NCI-H146 (cell line): ENCODE measurements at regions not wholly inside any gene's neighbourhood (a gene's known extent, or its start where the extent isn't known, plus 50 kb on each side); places are given as distances from the start of the nearest gene placed in this dataset.
A peak's percentile ranks its signal among the peaks of the same experiment; 100 is the strongest.
"Not testable (repeated sequence)": the region's sequence is repeated elsewhere in the genome, so short reads cannot be mapped to it uniquely, and the experiment has no call there.

Source experiments
- DNase-seq: peaks from one replicate; lab custom pipeline; 2025; lab: John Stamatoyannopoulos, UW

DNA sequence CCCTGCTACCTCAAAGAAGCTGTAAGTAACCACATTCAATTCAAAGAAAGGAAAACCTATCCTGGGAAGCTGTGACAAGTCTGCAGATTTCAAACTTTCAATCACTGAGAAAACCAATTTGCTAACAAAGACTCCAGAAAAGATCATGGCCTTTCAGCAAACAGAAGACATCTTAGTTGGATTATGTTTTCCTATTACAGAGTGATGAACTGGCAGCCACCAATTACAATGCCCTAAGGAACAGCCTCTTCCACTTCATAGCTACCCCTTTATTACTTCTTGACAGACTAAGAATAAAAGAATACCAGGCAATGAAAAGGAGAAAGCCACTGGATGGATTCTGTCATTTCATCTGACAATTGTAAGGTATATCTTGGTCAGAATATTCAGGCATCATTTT, 128.2 kb upstream of the RASEF start:
- DNase-seq, result no peak

DNA sequence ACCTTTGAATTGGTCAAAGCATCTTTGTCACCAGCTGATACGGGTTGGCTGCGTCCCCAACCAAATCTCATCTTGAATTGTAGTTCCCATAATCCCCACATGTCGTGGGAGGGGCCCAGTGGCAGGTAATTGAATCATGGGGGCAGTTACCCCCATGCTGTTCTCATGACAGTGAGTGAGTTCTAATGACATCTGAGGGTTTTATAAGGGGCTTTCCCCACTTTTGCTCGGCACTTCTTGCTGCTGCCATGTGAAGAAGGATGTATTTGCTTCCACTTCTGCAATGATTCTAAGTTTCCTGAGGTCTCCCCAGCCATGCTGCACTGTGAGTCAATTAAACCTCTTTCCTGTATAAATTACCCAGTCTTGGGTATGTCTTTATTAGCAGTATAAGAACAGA, 126.1 kb upstream of the RASEF start:
- not testable (repeated sequence) for DNase-seq

DNA sequence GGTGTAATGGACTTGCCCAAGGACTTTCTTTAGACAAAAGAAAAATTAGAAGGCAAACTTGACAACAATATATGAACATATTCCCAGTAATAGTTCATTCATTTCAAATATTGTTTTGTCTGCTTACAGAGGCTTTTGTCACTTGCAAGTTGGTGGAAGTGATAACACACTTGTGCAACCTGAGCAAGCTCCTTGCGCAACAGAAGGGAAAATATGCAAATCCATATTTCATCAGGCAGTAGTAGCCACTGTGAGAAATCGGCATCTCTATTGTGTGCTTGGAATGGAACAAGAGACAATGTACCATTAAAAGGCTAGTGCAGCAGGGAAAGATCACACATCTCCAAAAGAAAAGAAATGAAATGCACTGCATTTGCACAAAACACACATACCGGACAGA, 125.3 kb upstream of the RASEF start:
- no peak for DNase-seq

DNA sequence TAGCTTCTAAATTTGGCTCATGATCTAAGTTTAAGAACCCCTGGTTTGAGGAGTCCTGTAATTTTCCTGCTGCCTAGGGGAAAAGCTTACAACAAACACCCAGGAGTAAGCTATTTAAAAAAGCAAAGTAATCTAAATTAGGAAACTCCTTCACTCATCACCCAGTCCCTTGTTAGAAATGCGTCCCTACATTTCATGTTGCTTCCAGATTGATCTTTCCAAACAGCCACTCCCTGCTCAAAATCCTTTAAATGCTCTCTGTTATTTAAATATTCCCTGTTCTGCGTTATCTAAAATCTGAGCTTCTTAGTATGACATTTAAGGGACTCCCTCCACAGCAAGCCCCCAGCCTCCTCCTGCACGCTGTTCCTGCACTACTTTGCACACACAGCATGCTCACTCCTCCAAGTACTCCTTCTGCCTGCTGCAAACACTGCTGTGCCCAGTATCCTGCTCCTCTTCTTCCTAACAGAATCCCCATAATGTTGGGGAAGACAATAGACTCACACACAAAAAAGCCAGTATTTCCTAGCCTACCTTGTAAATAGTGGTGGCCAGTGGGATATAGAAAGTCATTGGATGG, 123.3 kb upstream of the RASEF start:
- no peak for DNase-seq

DNA sequence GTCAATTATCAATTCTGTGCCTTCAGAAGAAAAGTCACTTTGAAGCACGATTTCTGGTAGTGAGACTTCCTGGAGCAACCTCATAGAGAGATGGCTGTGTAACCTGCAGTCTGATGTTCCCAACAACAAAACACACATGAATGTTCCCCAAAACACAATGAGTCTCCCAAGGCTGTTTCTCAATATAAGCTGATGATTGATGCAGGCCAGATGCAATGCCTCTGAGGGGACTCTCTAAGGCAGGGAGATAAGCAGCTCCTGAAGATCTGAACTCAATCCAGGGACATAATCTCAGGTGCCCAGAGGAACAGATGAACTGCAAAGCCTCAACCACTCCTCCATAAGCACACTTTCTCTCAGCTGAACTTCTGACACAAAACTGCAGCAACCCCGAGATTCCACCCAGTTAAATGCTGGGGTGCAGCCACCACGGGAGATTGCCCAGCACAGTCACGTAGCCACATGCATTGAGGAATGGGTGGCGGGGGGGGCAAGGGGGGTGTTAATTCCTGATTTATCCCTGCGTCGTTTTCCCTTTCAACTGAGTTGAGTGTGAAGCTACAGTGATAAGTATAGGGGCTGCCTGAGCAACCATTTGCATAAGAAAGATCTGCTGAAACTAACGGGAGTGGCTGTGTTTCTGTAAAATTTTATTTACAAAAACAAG, 122.7 kb upstream of the RASEF start:
- DNase-seq, result no peak

DNA sequence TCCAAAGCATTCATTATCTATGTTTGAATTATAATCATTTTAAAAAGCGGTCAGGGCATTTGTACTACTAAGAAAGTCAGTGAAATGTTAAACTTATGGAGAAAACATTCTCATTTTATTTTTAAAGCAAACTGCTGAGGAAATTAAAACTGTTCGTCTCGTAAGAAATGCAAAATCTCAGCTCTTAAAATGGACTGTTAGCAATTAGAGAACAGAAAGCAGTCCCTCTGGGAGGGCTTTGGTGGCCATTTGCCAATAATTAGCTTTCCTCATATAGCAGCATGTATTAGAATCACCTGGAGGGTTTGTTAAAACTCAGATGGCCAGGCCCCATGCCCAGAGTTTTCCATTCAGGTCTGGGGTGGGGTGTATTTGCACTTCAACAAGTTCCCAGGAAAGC, 120.7 kb upstream of the RASEF start:
- peak; percentile 20 for DNase-seq

DNA sequence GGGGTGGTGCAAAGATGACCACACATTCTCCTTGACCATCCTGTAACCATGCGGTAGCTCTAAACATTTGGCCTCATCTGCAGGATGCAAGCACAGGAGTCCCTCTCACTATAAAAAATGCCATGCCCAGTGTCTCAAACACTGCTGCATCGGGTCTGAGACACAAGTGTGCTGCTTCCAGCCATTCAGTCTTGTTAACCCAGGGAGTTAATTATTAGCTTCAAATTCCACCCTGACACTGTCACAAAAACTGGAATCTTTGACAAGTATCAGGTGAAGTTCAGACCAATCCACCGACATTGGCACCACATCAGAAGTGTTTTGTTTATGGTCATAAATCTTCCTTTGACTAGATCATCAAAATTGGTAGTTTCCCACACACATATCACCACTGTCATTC, 119.1 kb upstream of the RASEF start:
- DNase-seq, result no peak

DNA sequence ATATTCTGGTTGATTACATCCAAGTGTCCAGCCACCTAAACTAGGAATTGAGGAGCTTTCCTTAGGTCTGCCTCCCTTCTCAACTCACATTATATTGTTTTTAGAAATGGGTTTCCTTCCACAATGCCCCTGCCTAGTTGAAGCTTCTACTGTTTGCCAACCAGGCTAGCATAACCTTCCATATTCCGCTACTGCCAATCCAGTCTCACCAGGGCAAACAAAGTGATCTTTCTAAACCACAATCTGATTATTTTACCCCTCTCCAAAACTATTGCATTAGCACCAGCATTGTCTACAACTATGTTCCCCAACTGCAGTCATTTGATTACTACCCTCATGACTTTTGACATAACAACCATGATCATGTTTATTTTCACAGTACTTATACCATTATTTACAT, 115.8 kb upstream of the RASEF start:
- DNase-seq, result no peak

DNA sequence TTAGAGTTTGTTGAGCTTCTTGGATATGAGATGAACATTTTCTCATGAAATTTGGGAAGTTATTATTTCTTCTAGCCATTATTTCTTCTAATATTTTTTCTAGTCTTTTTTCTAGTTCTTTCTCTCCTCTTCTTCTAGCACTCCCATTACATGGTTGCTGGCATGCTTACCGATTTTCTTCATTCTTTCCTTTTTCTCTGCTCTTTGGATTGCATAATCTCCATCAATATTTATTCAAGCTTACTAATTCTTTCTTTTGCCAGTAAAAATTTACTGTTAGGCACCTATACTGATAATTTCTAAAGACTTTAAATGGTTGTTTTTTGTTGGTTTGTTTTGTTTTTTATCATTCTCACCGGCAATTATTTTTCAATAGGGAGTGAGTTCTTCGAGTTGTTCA, 114.8 kb upstream of the RASEF start:
- no peak for DNase-seq

DNA sequence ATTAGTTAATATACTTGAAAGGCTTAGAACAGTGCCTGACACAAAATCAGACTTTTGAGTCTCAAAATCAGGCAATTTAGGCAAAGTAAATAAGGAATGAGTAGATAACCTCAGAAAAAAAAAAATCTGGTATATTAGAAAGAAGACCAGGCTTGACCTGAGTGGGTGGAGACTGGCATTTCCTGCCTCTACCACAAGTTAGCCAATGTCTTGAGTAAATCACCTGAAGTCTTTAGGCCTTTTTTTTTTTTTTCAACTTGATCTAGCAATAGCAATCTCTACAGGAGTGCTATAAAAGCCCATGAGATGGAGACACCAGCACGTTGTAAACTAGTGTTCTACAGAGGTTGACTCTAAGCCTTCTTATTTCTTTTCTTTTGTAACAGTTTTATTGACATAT, 104.2 kb upstream of the RASEF start:
- DNase-seq, result no peak

DNA sequence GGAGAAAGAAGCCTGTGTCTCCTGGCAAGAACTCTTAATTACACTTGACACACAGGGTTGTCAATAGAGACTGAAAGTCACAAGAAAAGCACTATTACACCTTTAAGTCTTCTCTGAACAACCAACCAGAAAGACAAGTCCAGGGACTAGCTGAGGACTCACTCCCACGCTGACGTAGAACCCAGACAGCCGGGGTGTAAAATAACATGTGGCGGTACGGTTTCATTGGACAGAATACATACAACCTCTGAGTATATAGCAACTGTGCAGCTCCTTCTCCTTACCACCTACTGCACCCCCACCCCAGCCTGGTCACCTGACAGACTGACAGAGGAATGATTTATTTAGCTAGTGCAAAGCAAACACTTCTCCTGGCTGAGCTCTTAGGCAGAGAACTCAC, 103.4 kb upstream of the RASEF start:
- peak; percentile 15 for DNase-seq

DNA sequence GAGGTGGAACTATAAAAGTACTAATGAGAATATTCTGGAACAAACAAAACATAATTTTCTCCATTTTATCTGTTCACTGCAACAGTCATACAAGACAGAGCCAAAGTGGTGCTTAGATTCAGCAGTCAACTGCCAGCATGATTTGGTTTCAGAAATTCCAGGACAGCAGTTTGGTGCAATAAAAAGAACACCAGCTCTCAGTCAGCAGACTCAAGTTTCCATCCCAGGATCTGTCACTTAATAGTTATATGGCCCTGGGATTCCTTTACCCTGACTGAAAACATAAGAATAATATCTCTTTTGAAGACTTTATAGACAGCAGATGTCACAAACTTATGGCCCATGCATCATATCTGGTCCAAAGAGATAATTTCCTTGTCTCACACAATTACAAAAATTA, 92.8 kb upstream of the RASEF start:
- no peak for DNase-seq

DNA sequence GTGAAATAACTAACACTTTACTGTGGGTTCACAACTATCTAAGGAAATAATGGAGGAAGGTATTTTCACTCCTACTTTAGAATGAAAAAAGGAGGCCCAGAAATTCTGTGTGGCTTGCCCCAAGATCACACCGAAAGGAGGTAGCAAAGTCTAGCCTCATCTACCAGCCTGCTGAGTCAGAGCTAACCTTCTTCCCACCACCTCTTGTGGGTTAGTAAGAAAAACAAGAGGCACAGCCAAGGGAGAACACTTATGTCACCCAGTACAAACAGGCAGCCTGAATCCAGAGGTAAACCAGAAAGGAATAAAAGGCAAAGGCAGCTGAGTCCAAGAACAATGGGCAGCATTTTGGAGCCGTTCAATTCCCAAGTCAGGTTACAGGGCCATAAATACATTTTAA, 91.9 kb upstream of the RASEF start:
- DNase-seq, result no peak

DNA sequence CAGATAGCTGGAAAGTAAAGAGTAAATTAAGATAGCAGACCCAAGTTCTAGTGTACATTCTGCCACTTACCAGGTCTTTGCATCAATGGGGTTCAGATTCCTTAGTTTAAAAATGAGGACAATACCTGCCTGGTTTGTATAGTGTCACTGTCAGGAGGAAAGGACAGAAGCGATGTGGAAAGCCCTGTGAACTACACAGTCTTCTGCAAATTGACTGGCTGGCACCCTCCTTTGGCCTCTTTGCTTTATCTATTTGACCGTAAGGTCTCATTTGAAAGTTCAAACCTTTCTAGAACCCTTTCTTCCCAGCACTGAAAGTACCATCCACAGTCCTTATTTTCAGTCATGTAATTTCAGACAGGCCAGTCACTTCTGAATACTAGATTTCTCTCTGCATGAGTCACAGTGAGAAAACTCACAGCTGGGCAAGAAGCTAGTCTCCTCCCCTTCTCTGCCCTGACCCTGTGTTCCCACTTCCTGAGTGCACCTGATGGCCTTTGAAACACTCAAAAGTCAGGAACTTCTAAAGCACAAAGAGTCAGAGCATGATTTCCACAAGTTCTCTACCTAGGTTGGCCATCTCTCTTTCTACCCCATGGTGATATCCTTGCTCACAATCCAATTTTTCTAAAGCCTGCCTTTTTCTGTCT, 91.3 kb upstream of the RASEF start:
- no peak for DNase-seq

DNA sequence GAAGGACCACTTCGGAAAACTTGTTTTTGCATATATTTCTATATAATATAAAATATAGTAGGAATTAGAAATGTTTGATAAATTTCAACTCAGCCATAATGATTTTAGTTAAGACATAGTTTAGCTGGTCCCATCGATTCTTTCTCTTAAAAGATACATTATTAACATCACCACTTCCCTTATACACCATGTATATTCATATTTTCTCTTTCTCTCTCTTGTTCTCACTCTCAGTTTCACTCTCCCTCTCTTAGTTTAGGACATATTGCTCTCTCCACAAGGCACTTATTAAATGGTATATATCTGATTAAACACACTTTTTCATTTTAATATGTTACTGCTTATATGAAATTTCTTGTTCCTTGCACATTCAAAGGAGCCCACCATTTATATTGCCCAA, 90.1 kb upstream of the RASEF start:
- DNase-seq, result no peak

DNA sequence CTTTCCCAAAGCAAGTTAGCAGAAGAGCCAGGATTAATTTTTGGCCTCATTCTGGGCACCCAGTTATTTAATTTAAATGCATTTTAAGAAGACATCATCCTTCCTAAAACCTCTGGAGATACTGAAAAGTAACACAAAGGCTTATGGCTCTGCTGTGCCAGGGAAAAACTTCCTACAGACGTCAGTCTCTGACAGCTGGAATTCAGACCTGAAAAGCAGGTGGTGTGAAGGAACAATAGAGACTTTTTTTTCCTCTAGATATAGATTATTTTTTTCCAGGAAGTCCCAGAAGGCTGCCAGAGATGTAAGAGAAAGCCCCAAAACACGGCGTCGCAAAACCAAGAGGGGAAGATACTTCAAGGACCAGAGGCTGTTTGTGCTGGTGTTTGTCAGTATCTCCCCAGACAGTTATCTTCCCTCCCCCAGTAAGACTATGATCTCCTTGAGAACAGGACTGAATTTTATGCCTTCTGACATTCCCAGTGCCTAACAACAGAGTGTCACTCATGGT, 88.7 kb upstream of the RASEF start:
- DNase-seq, result no peak

DNA sequence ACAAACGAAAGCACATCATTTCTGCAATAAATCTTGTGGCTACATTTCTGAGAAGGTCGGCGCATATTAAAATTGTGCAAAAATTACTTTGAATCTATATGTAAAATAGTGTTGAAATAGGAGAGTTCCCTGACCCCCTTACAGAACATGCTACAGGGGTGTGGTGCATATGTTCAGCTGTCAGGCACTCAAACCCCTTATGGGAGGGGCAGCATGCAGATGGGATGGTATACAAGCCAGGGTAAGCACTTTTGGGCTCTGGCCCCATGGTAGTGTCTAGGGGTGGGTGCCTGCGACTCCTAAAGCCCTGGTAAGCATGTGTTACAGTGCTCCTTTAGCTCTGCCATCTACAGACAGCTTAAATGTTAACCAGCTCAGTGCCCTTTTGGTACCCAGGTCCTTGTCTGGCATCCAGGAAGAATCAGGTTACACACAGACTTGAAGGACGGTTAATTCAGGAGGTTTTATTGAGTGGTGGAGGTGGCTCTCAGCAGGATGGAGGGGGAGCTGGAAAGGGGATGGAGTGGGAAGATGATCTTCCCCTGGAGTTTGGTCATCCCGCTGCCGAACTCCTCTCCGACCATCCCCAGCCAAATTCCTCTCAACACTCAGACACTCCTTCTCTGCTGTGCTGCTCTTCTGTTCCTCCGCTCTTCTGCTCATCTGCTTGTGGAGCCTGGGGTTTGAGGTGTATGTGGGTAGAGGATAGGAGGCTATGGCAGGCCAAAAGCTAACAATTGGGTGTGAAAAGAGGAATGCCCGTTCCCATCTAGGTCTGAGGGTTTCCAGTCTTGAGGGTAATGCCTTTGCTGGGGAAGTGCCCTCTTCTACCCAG, 84.6 kb upstream of the RASEF start:
- no peak for DNase-seq

DNA sequence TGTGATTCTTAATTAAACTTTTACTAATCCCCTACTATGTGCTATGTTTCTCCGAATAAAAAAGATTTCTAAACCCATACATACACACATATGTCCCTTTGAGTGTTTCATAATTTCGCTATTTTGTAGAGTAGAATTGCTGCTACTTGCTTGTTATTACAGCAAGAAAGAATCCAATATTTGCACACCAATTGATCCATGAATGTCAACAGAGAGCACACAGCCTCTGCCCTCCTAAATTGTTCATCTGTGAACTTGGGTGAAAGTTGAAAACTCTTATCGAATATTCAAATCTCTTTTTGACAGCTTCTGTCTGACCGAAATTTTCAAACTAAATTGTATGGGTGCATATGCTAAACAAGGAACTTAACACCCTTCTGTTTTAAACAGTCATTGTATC, 83.4 kb upstream of the RASEF start:
- DNase-seq, result no peak

DNA sequence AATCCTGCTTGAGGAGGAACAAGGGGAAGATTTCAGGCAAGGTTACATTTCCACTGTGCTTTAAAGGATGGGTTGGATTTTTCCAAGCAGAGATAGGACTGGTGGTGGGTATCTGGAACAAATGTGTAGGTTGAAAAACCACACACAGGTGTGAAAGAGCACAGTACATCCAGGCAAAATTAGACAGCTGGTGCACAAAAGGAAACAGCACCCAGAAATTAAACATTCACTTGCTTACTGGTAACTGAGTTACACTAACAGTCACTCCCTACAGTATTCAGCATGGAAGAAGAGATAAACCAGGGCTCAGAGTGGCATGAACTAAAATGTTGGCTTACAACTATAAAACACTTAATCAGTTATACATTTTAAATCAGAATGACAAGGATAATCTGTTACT, 81.5 kb upstream of the RASEF start:
- no peak for DNase-seq

DNA sequence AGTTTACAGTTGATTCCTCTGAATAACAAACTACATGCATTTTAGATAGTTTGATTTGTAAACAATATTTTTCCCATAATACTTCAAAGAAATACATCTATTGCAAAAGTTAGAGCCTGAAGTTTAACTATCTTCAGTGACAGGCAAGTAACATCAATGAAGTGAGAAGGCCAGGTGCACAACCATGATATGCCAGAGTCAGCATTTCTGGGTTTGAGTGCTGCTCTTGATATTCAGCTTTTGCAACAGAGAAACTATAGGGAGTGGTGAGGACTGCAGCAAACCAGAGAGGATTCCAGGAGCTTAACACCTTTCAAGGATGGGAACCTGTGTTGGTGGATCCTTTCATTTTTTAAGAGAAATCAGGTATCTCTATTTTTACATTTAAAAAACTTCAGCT, 79.4 kb upstream of the RASEF start:
- DNase-seq, result no peak

DNA sequence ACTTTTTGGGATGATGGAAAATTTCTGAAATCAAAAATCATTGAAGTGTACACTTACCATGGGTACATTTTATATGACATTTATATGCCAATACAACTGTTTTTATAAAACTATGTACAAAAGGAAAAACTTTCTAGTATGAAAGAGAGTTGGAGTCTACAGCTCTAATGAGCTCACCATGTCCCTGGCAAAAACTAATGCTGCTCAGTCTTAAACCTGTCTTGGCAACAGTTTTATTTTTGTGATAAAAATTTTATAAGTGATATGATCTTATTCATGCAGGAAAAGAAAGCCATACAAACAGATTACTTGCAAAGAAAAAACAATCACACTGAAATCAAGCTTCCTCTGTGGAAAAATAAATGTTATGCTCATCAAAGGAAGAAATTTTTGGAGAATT, 78.9 kb upstream of the RASEF start:
- no peak for DNase-seq

DNA sequence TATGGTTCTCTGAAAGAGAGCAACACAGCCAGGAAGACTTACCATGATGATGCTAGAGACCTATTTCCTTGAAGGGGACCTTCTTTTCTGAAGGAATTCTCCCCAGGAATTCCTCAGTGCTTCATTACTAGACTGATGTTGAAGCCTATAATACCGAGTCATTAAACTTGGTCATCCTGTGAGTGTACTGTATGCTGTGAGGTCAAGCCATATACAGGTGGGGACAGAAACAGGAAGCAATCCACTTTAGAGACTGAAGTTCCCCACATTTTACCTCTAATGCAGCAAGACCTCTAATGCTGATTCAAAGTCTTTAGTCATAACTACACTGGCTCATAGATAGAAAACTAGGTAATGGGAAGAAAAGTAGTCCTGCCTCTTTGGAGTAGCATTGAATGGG, 77.1 kb upstream of the RASEF start:
- no peak for DNase-seq
